Uterus (tissue), 3 donors: ENCODE measurements at regions not wholly inside any gene's neighbourhood (a gene's known extent, or its start where the extent isn't known, plus 50 kb on each side); places are given as distances from the start of the nearest gene placed in this dataset.

Experiments
- DNase-seq, 2 donors: peaks; one replicate each; pipeline ENCODE4 v3.0.0-alpha.2; 2019 to 2020
- H3K27ac ChIP-seq, 2 donors: fragments of 200-600 bp; sonication (generic); 1 replicate in 1 of 2; 2 replicates in 1 of 2; pipeline ENCODE4 v1.5.1; 2016 to 2018
- H3K27me3 ChIP-seq, 2 donors: fragments of 200-600 bp; sonication (generic); one replicate each; pipeline ENCODE4 v1.5.1; 2018 to 2019; ENCODE audit warnings: control low read depth in 1 of 2
- H3K36me3 ChIP-seq, 2 donors: fragments of 200-600 bp; sonication (generic); one replicate each; pipeline ENCODE4 v1.5.1; 2019; ENCODE audit warnings: control low read depth in 1 of 2
- H3K4me1 ChIP-seq, 2 donors: fragments of 200-600 bp; sonication (generic); one replicate each; pipeline ENCODE4 v1.5.1; 2018 to 2019; ENCODE audit warnings: control low read depth in 1 of 2
- H3K4me3 ChIP-seq, 2 donors: fragments of 200-600 bp; sonication (generic); 1 replicate in 1 of 2; 2 replicates in 1 of 2; pipeline ENCODE4 v1.5.1; 2018 to 2019; ENCODE audit warnings: mild to moderate bottlenecking in 1 of 2
- H3K9me3 ChIP-seq, 2 donors: fragments of 200-600 bp; sonication (generic); one replicate each; pipeline ENCODE4 v1.5.1; 2019; ENCODE audit warnings: control low read depth in 1 of 2
- CTCF ChIP-seq, 4 experiments: fragments of 200-600 bp in 2 of 4; fragments of 450-650 bp in 2 of 4; sonication (generic) in 2 of 4; IDR thresholded peaks; one replicate each; pipeline ENCODE4 v1.5.1; 2016 to 2019; ENCODE audit warnings: antibody characterized with exemption in 4 of 4, mild to moderate bottlenecking in 2 of 4, moderate library complexity in 1 of 4
- POLR2A ChIP-seq, 2 donors: fragments of 450-650 bp; IDR thresholded peaks; one replicate each; pipeline ENCODE4 v1.6.1; 2016; ENCODE audit warnings: antibody characterized with exemption in 2 of 2, mild to moderate bottlenecking in 1 of 2, moderate library complexity in 1 of 2
- intact Hi-C: fragments of 100-400 bp; cut with DNase I; formaldehyde crosslinking; loops from one replicate; pipeline ENCODE4 v1.15.1; 2023; ENCODE audit warnings: low total_unique reads
- donor health status: DM: yes; HTN: yes; CAD: no.

DNA sequence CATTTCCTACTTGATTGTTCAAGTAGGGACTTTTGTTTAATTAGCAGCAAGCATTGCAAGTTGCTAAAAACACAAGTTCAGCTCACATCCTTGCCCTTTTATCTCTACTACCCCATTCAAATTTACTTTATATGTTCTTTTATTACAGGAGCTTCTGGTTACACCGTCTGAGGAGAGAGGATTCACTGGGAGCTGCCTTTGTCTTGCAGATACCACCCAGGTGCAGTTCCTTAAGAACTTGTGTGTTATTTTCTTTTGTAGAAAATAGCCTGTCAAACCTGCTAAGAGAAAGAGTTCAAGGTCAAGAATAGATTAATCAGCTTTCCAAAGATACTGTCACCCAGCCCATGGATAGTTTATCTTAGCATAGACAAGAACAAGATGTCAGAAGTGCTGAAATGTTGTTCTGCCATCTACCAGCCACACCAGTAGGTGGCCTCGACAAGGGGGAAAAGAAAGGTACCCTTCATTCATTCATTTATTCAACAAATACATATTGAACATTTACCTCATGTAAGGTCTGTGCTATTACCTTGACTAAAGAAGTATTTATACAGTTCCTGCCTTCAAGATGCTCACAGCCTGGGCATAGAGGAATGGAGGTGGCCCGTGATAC, 750.3 kb downstream of the MAT2B start:
- no peak overlapping the region for H3K27ac ChIP-seq
- no peak for DNase-seq
- no peaks in the 10 kb centered on the region for H3K4me1 ChIP-seq
- H3K4me3 ChIP-seq = no peak overlapping the region
- intact Hi-C loops = no loop called here
- H3K9me3 ChIP-seq = no peaks in the 10 kb centered on the region
- no peaks in the 10 kb centered on the region for H3K36me3 ChIP-seq
- TF ChIP-seq CTCF (IDR thresholded peaks at IDR 0.05) (no peak), POLR2A (IDR thresholded peaks at IDR 0.05) (no peak)
- no peaks in the 10 kb centered on the region for H3K27me3 ChIP-seq

DNA sequence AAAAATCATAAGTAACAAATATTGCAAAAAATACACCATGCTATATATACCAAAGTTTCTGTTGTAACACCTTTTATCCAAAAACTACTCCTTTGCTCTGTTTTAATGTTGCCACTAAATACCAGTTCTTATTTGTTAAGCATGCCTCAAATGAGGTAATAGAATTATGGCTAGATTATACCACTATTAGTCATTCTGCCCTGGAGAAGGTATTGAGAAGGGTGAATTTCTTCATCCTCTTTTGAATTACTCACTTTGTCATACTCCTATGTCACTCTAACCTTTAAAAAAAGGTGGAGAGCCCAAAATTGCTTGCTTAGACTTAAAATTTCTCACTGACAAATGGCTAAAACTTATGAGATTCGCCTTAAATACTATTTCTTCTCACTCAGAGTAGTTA, 750.9 kb downstream of the MAT2B start:
- intact Hi-C loops = no loop called here
- Histone ChIP-seq H3K36me3 (no peaks in the 10 kb centered on the region), H3K27ac (no peak overlapping the region), H3K4me3 (no peak overlapping the region), H3K9me3 (no peaks in the 10 kb centered on the region), H3K4me1 (no peaks in the 10 kb centered on the region), H3K27me3 (no peaks in the 10 kb centered on the region)
- DNase-seq = no peak
- TF ChIP-seq POLR2A (IDR thresholded peaks at IDR 0.05) (no peak), CTCF (IDR thresholded peaks at IDR 0.05) (no peak)

DNA sequence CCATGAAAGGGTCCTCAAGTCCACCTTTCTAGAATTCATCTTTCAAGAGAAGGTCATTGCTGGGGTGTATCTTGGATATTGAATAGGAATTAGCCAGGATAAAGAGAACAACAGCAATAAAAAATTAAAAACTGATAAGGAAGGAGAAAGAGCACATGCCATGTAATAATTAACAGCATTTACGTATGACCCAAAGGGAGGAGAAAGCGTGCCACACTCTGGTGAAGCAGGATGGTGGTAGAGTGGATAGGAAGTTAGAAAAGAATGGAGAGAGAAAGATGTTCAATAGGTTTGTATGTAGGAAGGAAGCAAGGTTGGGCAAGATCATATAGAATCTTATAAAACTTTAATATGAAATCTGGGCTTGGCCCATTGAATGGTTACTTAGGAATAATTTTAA, 751.5 kb downstream of the MAT2B start:
- no peaks in the 10 kb centered on the region for H3K27me3 ChIP-seq
- no peaks in the 10 kb centered on the region for H3K4me1 ChIP-seq
- H3K27ac ChIP-seq = no peak overlapping the region
- DNase-seq = no peak
- no peak for TF ChIP-seq POLR2A (IDR thresholded peaks at IDR 0.05)
- TF ChIP-seq CTCF (IDR thresholded peaks at IDR 0.05) = no peak
- no peaks in the 10 kb centered on the region for H3K9me3 ChIP-seq
- H3K36me3 ChIP-seq = no peaks in the 10 kb centered on the region
- intact Hi-C loops = no loop called here
- H3K4me3 ChIP-seq = no peak overlapping the region

DNA sequence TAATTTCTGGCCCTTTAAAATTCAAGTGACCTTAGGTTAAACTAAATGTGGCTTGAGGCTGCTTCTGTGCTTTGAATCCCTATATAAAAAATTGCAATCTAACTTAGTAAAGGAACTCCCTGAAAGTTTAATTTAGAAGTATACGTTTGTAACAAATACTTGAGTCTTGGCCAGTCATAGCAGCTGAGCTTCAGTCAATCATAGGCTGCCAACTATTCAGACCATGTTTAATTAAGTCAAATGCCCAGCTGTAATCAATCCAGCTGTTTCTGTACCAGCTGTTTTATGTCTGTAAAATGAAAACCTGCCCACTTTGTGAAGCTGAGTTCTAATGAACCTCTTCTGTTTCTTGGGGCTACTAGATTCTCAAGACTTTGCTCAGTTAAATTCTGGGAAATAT, 760.1 kb downstream of the MAT2B start:
- Histone ChIP-seq H3K27ac (no peak overlapping the region), H3K27me3 (no peaks in the 10 kb centered on the region), H3K4me1 (no peaks in the 10 kb centered on the region), H3K36me3 (no peaks in the 10 kb centered on the region), H3K9me3 (no peaks in the 10 kb centered on the region), H3K4me3 (no peak overlapping the region)
- no peak for DNase-seq
- TF ChIP-seq POLR2A (IDR thresholded peaks at IDR 0.05) = no peak
- TF ChIP-seq CTCF (IDR thresholded peaks at IDR 0.05) = no peak
- intact Hi-C loops = no loop called here

- TF ChIP-seq POLR2A (IDR thresholded peaks at IDR 0.05) = no peak
- TF ChIP-seq CTCF (IDR thresholded peaks at IDR 0.05) = no peak
- Histone ChIP-seq H3K9me3 (no peaks in the 10 kb centered on the region), H3K27ac (no peak overlapping the region), H3K4me3 (no peak overlapping the region), H3K27me3 (no peaks in the 10 kb centered on the region), H3K36me3 (no peaks in the 10 kb centered on the region), H3K4me1 (no peaks in the 10 kb centered on the region)
- intact Hi-C loops = no loop called here
- no peak for DNase-seq
Measured at GRCh38 chr5:164266571-164266970, 761.2 kb downstream of the MAT2B start.
